ENCODE measurements at regions not wholly inside any gene's neighbourhood (a gene's known extent, or its start where the extent isn't known, plus 50 kb on each side); places are given as distances from the start of the nearest gene placed in this dataset.

DNA sequence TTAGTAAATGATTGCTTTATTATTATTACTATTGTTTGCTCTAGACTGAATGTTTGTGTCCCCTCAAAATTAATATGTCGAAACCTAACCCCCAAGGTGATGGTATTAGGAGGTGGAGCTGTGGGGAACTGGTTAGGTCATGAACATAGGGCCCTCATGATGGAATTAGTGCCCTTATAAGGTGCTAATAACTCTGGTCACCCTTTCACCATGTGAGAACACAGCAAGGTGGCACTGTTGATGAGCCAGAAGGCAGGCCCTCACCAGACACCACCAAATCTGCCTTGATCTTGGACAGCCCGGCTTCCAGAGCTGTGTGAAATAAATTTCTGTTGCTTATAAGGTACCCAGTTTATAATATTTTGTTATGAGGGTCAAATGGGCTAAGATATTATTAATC, 95.8 kb downstream of the BDNF start:
- H3K9ac ChIP-seq (ENCODE audit: low read length): no peak overlapping the region
- TF ChIP-seq EZH2 (IDR thresholded peaks at IDR 0.05; ENCODE audit: insufficient read depth, low read length): no peak
- TF ChIP-seq CTCF (IDR thresholded peaks at IDR 0.05; ENCODE audit: insufficient read depth, low read depth, low read length): no peak
- H3K9me3 ChIP-seq (ENCODE audit: insufficient read depth, low read depth, low read length): no peaks in the 10 kb centered on the region
- H3K4me2 ChIP-seq (ENCODE audit: low read length): no peak overlapping the region
- H3K79me2 ChIP-seq (ENCODE audit: insufficient read depth, low read length): no peaks in the 10 kb centered on the region
- no peak overlapping the region for H3K27ac Mint-ChIP-seq (ENCODE audit: unreplicated experiment)
- no peak overlapping the region for H3K27ac ChIP-seq (ENCODE audit: low read depth, low read length)
- no peak overlapping the region for H3K4me3 ChIP-seq (ENCODE audit: insufficient read depth, low read depth, low read length)
- no peak overlapping the region for H2AFZ ChIP-seq (ENCODE audit: low read depth, low read length)
- no peak for DNase-seq (ENCODE audit: low read depth)
- no peaks in the 10 kb centered on the region for H3K4me1 ChIP-seq (ENCODE audit: insufficient read depth, low read length)
- no peaks in the 10 kb centered on the region for H3K27me3 ChIP-seq (ENCODE audit: insufficient read depth, low read length)
- H3K4me1 Mint-ChIP-seq (ENCODE audit: low read depth, unreplicated experiment): no peaks in the 10 kb centered on the region
- H3K27me3 Mint-ChIP-seq (ENCODE audit: low read depth, unreplicated experiment): no peaks in the 10 kb centered on the region
- no peaks in the 10 kb centered on the region for H3K36me3 ChIP-seq (ENCODE audit: insufficient read depth, low read length)
- H3K4me3 Mint-ChIP-seq (ENCODE audit: unreplicated experiment): no peak overlapping the region
- H4K20me1 ChIP-seq (ENCODE audit: insufficient read depth, low read length): no peaks in the 10 kb centered on the region
- FAIRE-seq: no peak
- H3K9me3 Mint-ChIP-seq (ENCODE audit: unreplicated experiment): no peaks in the 10 kb centered on the region
- no peaks in the 10 kb centered on the region for H3K36me3 Mint-ChIP-seq (ENCODE audit: low read depth, unreplicated experiment)

- DNase-seq (ENCODE audit: low read depth) (no peak), FAIRE-seq (no peak)
- no peaks in the 10 kb centered on the region for H3K4me1 ChIP-seq (ENCODE audit: insufficient read depth, low read length)
- H3K36me3 Mint-ChIP-seq (ENCODE audit: low read depth, unreplicated experiment): no peaks in the 10 kb centered on the region
- H4K20me1 ChIP-seq (ENCODE audit: insufficient read depth, low read length): no peaks in the 10 kb centered on the region
- H2AFZ ChIP-seq (ENCODE audit: low read depth, low read length): no peak overlapping the region
- no peak overlapping the region for H3K27ac Mint-ChIP-seq (ENCODE audit: unreplicated experiment)
- H3K9ac ChIP-seq (ENCODE audit: low read length): no peak overlapping the region
- no peak overlapping the region for H3K4me3 ChIP-seq (ENCODE audit: insufficient read depth, low read depth, low read length)
- H3K27me3 ChIP-seq (ENCODE audit: insufficient read depth, low read length): no peaks in the 10 kb centered on the region
- TF ChIP-seq EZH2 (IDR thresholded peaks at IDR 0.05; ENCODE audit: insufficient read depth, low read length) (no peak), CTCF (IDR thresholded peaks at IDR 0.05; ENCODE audit: insufficient read depth, low read depth, low read length) (no peak)
- no peaks in the 10 kb centered on the region for H3K79me2 ChIP-seq (ENCODE audit: insufficient read depth, low read length)
- H3K27ac ChIP-seq (ENCODE audit: low read depth, low read length): no peak overlapping the region
- H3K27me3 Mint-ChIP-seq (ENCODE audit: low read depth, unreplicated experiment): no peaks in the 10 kb centered on the region
- no peak overlapping the region for H3K4me3 Mint-ChIP-seq (ENCODE audit: unreplicated experiment)
- no peak overlapping the region for H3K4me2 ChIP-seq (ENCODE audit: low read length)
- H3K4me1 Mint-ChIP-seq (ENCODE audit: low read depth, unreplicated experiment): no peaks in the 10 kb centered on the region
- H3K36me3 ChIP-seq (ENCODE audit: insufficient read depth, low read length): no peaks in the 10 kb centered on the region
- H3K9me3 Mint-ChIP-seq (ENCODE audit: unreplicated experiment): no peaks in the 10 kb centered on the region
- H3K9me3 ChIP-seq (ENCODE audit: insufficient read depth, low read depth, low read length): no peaks in the 10 kb centered on the region
Observed at GRCh38 chr11:27603376-27603990, 96.8 kb downstream of the BDNF start.

DNA sequence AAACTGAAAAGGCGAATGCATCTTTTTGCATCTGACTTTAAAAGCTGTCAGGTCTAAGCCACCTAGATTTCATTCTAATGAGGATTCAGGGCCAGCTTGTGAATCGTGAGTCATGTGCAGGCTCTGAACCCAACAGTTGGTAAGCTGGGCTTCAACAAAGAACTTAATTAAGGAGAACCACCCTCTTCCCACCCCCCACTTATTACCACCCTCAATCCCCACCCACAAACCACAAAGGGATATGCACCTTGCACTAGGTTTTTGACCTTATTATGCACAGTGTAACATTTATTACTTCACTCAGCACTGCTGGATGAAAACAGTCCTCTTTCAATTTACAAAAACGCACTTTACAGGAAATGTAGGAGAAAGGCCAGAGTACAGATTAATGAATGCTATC, 94.1 kb upstream of the LIN7C start:
- FAIRE-seq: no peak
- Mint-ChIP-seq H3K4me3 (ENCODE audit: unreplicated experiment) (no peak overlapping the region), H3K9me3 (ENCODE audit: unreplicated experiment) (no peaks in the 10 kb centered on the region), H3K36me3 (ENCODE audit: low read depth, unreplicated experiment) (peaks cover 2% of the 10 kb centered on the region), H3K4me1 (ENCODE audit: low read depth, unreplicated experiment) (no peaks in the 10 kb centered on the region), H3K27me3 (ENCODE audit: low read depth, unreplicated experiment) (no peaks in the 10 kb centered on the region), H3K27ac (ENCODE audit: unreplicated experiment) (no peak overlapping the region)
- TF ChIP-seq CTCF (IDR thresholded peaks at IDR 0.05; ENCODE audit: insufficient read depth, low read depth, low read length) (no peak), EZH2 (IDR thresholded peaks at IDR 0.05; ENCODE audit: insufficient read depth, low read length) (no peak)
- Histone ChIP-seq H2AFZ (ENCODE audit: low read depth, low read length) (no peak overlapping the region), H3K27ac (ENCODE audit: low read depth, low read length) (no peak overlapping the region), H3K4me3 (ENCODE audit: insufficient read depth, low read depth, low read length) (no peak overlapping the region), H3K9ac (ENCODE audit: low read length) (no peak overlapping the region), H3K4me2 (ENCODE audit: low read length) (no peak overlapping the region), H4K20me1 (ENCODE audit: insufficient read depth, low read length) (no peaks in the 10 kb centered on the region), H3K4me1 (ENCODE audit: insufficient read depth, low read length) (no peaks in the 10 kb centered on the region), H3K9me3 (ENCODE audit: insufficient read depth, low read depth, low read length) (no peaks in the 10 kb centered on the region), H3K79me2 (ENCODE audit: insufficient read depth, low read length) (no peaks in the 10 kb centered on the region), H3K36me3 (ENCODE audit: insufficient read depth, low read length) (no peaks in the 10 kb centered on the region), H3K27me3 (ENCODE audit: insufficient read depth, low read length) (no peaks in the 10 kb centered on the region)
- DNase-seq (ENCODE audit: low read depth): no peak

All from astrocyte (in vitro differentiated cells and primary cell).